EH (cell line): ENCODE measurements at regions not wholly inside any gene's neighbourhood (a gene's known extent, or its start where the extent isn't known, plus 50 kb on each side); places are given as distances from the start of the nearest gene placed in this dataset.
"Not testable (repeated sequence)": the region's sequence is repeated elsewhere in the genome, so short reads cannot be mapped to it uniquely, and the experiment has no call there.

Experiments
- DNase-seq: peaks from one replicate; pipeline ENCODE4 v3.0.0-alpha.2; 2015; ENCODE audit warnings: low read depth

- no peak for DNase-seq
Measured at GRCh38 chr2:194992648-194993047, 664.4 kb upstream of the SLC39A10 start.

GRCh38 chr2:194985258-194985657 is 671.8 kb upstream of the SLC39A10 start:
- DNase-seq, result no peak

GRCh38 chr2:194962254-194962653 is 694.8 kb upstream of the SLC39A10 start:
- DNase-seq, result no peak

GRCh38 chr2:194954218-194954617 is 702.8 kb upstream of the SLC39A10 start:
- no peak for DNase-seq

- no peak for DNase-seq
Measured at GRCh38 chr2:194946826-194947225, 710.2 kb upstream of the SLC39A10 start.

- no peak for DNase-seq
Measured at GRCh38 chr2:194938066-194938465, 719.0 kb upstream of the SLC39A10 start.

GRCh38 chr2:194927489-194927888 is 729.5 kb upstream of the SLC39A10 start:
- no peak for DNase-seq

- DNase-seq, result no peak
Measured at GRCh38 chr2:194926873-194927272, 730.2 kb upstream of the SLC39A10 start.

GRCh38 chr2:194925742-194926141 is 731.3 kb upstream of the SLC39A10 start:
- DNase-seq, result no peak

GRCh38 chr2:194917519-194917918 is 739.5 kb upstream of the SLC39A10 start:
- no peak for DNase-seq

GRCh38 chr2:194915485-194915884 is 741.5 kb upstream of the SLC39A10 start:
- no peak for DNase-seq

GRCh38 chr2:194907569-194907968 is 749.5 kb upstream of the SLC39A10 start:
- DNase-seq, result no peak

GRCh38 chr2:194896871-194897270 is 760.2 kb upstream of the SLC39A10 start:
- no peak for DNase-seq

- DNase-seq, result no peak
Measured at GRCh38 chr2:194883711-194884110, 773.3 kb upstream of the SLC39A10 start.

GRCh38 chr2:194870974-194871535 is 786.0 kb upstream of the SLC39A10 start:
- no peak for DNase-seq

- no peak for DNase-seq
Measured at GRCh38 chr2:194867328-194867727, 789.7 kb upstream of the SLC39A10 start.

- DNase-seq, result no peak
Measured at GRCh38 chr2:194854941-194855340, 802.1 kb upstream of the SLC39A10 start.

- no peak for DNase-seq
Measured at GRCh38 chr2:194842871-194843270, 814.2 kb upstream of the SLC39A10 start.

GRCh38 chr2:194834371-194834770 is 822.7 kb upstream of the SLC39A10 start:
- not testable (repeated sequence) for DNase-seq

GRCh38 chr2:194826241-194826640 is 830.8 kb upstream of the SLC39A10 start:
- DNase-seq, result no peak

- DNase-seq, result no peak
Measured at GRCh38 chr2:194824450-194824849, 832.6 kb upstream of the SLC39A10 start.

GRCh38 chr2:194822657-194823056 is 834.4 kb upstream of the SLC39A10 start:
- DNase-seq, result no peak

GRCh38 chr2:194822097-194822496 is 834.9 kb upstream of the SLC39A10 start:
- DNase-seq, result no peak

- DNase-seq, result no peak
Measured at GRCh38 chr2:194819367-194819766, 837.7 kb upstream of the SLC39A10 start.

GRCh38 chr2:194815475-194815874 is 841.6 kb upstream of the SLC39A10 start:
- DNase-seq, result no peak
